T-helper 17 cell (primary cell): ENCODE measurements at regions not wholly inside any gene's neighbourhood (a gene's known extent, or its start where the extent isn't known, plus 50 kb on each side); places are given as distances from the start of the nearest gene placed in this dataset.
"Not testable (repeated sequence)": the region's sequence is repeated elsewhere in the genome, so short reads cannot be mapped to it uniquely, and the experiment has no call there.

Experiments
- ATAC-seq: fragments of 150-1000 bp; cut with Tn5 transposase; 2 replicates; pipeline ENCODE4 v1.10.0; 2021; ENCODE audit warnings: mild to moderate bottlenecking, moderate library complexity
- DNase-seq, 3 donors: peaks; one replicate each; pipeline versions ENCODE4 v3.0.0 to v3.0.0-alpha.2; 2020 to 2021
- H3K9me3 ChIP-seq: one replicate; pipeline ENCODE4 v1.7.0; 2013; ENCODE audit warnings: low read length, mild to moderate bottlenecking; ENCODE audit not compliant: control insufficient read depth, poor library complexity, severe bottlenecking
- H3K27ac Mint-ChIP-seq: one replicate; pipeline ENCODE4 v1.8.0; 2022; ENCODE audit warnings: mild to moderate bottlenecking, moderate library complexity, mixed read lengths
- H3K27me3 Mint-ChIP-seq: one replicate; pipeline ENCODE4 v1.8.0; 2022; ENCODE audit warnings: mixed read lengths
- H3K36me3 Mint-ChIP-seq: one replicate; pipeline ENCODE4 v1.8.0; 2022; ENCODE audit warnings: low read depth, mixed read lengths
- H3K4me1 Mint-ChIP-seq: one replicate; pipeline ENCODE4 v1.8.0; 2022; ENCODE audit warnings: mild to moderate bottlenecking, mixed read lengths
- H3K4me3 Mint-ChIP-seq: one replicate; pipeline ENCODE4 v1.8.0; 2022; ENCODE audit warnings: mild to moderate bottlenecking, moderate library complexity, mixed read lengths

DNA sequence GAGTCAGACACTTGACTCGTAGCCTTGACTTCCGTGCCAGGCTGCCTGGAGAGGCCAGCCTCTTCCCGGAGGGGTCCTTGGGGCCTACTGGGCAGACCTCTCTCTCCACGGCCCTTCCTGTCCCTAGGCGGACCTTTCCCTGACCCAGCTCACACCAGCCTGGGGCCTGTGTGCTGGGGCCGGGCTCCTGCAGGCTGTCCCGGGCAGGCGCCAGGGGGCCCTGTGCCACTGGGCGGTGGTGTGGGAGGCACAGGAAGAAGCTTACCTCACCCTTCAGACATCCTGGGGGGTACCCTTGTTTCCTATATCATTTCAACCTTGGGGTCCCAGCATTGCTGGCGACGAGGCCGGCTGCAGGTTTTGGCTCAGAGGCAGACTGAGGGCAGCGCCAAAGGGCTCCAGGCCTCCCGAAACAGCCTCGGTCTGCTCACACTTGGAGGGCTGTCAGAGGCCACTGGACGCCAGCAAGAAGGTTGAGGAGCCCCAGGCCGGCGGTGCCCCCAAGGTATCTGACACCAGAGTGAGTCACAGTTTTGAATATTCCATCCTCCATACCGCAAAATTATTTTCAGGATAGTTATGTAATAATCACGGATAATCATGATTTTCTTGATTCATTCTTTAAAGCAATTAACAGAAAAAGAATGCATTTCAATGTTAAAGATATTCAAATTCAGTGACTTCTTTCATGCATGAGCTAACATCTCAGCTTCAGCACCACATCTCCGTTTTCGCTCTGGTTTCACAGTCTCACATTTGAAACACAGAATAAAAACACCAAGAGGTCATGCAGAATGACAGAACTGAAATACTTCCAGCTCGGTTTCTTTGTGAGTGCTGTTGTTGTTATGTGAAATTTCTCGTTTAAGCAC, 3967.6 kb upstream of the TPTE start:
- ATAC-seq, H3K27ac Mint-ChIP-seq, H3K4me1 Mint-ChIP-seq, H3K9me3 ChIP-seq, H3K4me3 Mint-ChIP-seq, H3K27me3 Mint-ChIP-seq, H3K36me3 Mint-ChIP-seq, DNase-seq: not testable (repeated sequence)

DNA sequence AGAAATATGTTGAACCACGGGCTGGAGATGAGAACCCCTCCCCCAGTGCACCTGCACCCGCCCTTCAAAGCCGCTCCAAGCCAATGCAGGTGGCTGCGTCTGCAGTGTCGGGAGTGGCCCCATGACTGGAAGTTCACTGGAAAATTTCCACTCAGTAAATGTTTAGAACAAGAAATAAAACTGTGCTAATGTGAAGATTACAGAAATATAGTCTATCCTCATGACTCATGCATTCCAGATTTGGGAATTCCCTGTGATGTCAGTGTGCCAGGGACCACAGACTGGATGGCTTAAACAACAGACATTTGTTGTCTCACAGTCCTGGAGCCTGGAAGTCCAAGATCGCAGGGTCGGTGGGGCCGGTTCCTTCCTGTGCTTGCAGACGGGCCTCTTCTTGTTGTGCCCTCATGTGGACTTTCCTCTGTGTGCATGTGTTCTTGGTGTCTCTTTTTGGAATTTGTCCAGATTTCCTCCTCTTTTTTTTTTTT, 3967.0 kb upstream of the TPTE start:
- not testable (repeated sequence) for H3K27me3 Mint-ChIP-seq, H3K4me1 Mint-ChIP-seq, ATAC-seq, H3K27ac Mint-ChIP-seq, H3K9me3 ChIP-seq, H3K36me3 Mint-ChIP-seq, H3K4me3 Mint-ChIP-seq, DNase-seq

DNA sequence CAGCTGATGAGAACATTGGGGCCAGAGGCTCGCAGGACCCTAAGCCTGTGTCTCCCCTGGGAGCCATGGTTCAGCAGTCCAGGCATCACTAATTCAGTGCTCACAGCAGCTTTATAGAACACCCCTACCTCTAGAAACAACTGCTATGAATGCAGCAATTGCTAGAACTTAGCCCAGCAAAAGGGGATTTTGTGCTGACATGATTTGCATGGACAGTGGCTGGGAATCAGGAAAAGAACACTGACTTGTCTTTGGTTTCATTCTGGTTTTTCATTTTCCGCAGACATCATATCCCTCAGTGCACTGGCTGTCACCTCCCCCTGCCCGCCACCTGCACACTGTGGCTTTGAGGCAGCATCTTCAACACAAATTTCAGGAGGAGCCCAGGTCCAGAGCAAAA, 3964.9 kb upstream of the TPTE start:
- H3K27ac Mint-ChIP-seq, ATAC-seq, H3K27me3 Mint-ChIP-seq, DNase-seq, H3K4me1 Mint-ChIP-seq, H3K36me3 Mint-ChIP-seq, H3K9me3 ChIP-seq, H3K4me3 Mint-ChIP-seq: not testable (repeated sequence)

DNA sequence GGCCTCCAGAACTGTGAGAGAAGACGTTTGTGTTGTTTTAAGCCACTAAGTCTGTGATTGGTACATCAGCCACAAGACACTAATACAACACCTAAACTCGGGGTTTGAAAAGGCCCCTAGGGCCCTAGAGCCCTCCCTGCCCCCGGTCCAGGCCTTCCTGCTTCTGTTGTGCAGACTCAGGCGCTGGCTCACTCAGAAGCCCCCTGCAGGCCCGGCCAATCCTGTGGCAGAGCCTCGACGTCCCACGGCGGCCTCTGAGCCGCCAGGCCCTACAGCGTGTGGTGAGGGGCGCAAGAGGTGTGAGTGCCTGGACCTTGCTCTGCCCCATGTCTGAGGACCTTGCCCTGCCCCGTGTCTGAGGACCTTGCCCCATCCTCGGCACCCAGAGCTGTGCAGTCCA, 3964.0 kb upstream of the TPTE start:
- H3K27ac Mint-ChIP-seq, ATAC-seq: not testable (repeated sequence)

DNA sequence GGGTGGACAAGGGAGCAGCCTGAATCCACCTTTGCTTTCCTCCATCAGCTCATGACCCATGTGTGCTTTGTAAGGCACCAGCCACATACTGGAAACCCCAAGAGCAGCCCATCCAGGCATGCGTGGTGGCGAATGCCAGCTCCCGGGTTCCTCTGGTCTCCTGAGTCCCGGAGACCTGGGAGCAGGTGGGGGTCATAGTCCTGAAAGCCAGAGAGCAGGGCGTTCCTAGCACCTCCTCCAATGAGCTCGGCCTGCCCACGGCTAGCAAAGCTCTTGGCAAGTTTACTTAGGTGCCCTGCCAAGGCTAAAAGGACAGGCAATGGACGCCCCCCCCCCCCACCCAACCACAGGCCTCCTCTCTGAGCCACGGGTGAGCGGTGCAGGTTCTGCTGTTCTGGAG, 3960.2 kb upstream of the TPTE start:
- ATAC-seq, H3K4me1 Mint-ChIP-seq, H3K27me3 Mint-ChIP-seq, H3K36me3 Mint-ChIP-seq, H3K4me3 Mint-ChIP-seq, H3K9me3 ChIP-seq, DNase-seq, H3K27ac Mint-ChIP-seq: not testable (repeated sequence)

More for the DNA sequence above, 3964.0 kb upstream of the TPTE start:
- not testable (repeated sequence) for H3K4me3 Mint-ChIP-seq, H3K9me3 ChIP-seq, DNase-seq, H3K4me1 Mint-ChIP-seq, H3K36me3 Mint-ChIP-seq, H3K27me3 Mint-ChIP-seq

DNA sequence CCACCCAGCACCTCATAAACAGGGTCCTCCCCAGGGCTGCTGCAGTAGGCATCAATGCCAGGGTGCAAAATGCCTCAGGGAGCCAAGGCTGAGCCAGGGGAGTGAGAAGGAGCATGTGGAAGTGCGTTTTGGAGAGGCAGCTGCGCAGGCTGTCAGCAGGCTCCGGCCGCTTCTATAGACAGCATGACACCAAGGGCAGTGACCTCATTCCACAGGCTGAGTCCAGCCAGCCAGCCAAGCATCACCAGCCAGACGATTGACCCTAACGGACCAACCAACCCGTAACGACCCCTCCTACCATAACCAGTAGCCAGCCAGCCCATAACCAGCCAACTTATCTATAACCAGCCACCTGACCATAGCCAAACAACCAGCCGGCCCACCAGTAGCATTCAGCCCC, 3959.8 kb upstream of the TPTE start:
- ATAC-seq, H3K36me3 Mint-ChIP-seq, H3K27me3 Mint-ChIP-seq, H3K4me3 Mint-ChIP-seq, H3K27ac Mint-ChIP-seq, H3K9me3 ChIP-seq, DNase-seq, H3K4me1 Mint-ChIP-seq: not testable (repeated sequence)

DNA sequence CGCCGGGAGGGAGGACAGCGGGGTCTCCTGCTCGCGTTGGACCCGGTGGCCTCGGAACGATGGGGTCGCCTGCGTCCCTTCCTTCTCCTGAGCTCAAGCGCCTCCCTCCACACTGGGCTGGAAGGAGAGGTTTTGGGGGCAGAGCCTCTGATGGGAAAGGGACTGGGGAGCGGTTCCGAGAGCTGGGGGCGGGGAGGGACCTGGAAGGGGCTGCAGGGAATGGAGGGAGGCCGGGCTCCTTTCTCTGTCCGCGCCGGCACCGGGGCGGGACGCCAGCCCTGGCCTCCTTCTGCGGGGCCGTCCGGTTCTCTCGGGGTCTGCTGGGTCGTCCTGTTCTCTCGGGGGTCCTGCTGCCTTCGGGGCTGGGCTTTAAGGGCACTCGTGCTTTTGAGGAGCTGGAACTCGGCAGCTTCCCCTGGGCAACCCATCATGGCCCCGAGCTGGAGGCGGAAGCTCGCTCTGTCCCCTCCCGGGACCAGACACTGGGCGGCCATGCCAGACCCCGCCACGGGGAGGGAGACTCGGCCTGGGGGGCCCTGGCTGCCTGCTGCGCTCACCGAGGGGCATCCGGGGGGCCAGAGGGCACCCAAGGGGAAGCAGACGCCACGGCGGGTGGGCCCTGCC, 3956.7 kb upstream of the TPTE start:
- DNase-seq, H3K36me3 Mint-ChIP-seq, H3K9me3 ChIP-seq, H3K27me3 Mint-ChIP-seq, H3K4me1 Mint-ChIP-seq, H3K27ac Mint-ChIP-seq, ATAC-seq, H3K4me3 Mint-ChIP-seq: not testable (repeated sequence)

DNA sequence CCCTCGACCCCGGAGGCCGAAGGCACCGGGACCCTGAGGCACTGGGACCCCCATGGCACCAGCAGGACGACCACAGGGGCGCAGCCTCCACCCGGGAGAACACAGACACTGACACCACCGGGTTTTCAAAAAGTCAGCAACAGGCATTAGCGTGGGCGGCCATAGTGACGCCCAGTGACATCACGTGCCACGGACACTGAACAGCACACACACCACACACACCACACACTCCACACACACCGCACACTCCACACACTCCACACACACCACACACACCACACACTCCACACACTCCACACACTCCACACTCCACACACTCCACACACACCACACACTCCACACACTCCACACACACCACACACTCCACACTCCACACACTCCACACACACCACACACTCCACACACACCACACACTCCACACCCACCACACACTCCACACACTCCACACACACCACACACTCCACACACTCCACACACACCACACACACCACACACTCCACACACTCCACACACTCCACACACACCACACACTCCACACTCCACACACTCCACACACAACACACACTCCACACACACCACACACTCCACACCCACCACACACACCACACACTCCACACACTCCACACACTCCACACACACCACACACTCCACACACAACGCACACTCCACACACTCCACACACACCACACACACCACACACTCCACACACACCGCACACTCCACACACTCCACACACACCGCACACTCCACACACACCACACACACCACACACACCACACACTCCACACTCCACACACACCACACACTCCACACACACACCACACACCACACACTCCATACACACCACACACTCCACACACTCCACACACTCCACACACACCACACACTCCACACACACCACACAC, 3955.9 kb upstream of the TPTE start:
- H3K4me3 Mint-ChIP-seq, result peak overlapping the region; percentile 64
- not testable (repeated sequence) for H3K36me3 Mint-ChIP-seq, H3K4me1 Mint-ChIP-seq, DNase-seq, ATAC-seq, H3K27ac Mint-ChIP-seq, H3K27me3 Mint-ChIP-seq, H3K9me3 ChIP-seq

DNA sequence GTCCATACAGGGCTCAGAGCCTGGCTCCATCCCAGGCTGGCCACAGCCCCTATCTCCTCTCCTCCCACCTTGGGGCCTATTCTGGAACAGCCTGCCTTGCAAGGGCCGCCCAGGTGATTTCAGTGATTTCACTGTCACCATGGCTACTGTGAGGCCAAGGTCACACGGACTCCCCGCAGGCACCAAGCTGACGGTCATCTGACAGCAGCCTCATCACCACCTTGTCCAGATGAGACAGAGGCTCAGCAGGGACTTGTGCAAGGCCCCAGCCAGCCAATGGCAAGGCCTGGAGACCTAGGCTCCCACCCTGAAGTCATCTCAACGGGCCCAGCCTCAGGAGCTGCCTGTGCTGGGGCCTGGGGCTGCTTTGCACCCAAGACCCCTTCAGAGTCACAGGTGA, 3953.8 kb upstream of the TPTE start:
- not testable (repeated sequence) for H3K27ac Mint-ChIP-seq, H3K9me3 ChIP-seq, H3K27me3 Mint-ChIP-seq, H3K36me3 Mint-ChIP-seq, H3K4me3 Mint-ChIP-seq, DNase-seq, H3K4me1 Mint-ChIP-seq, ATAC-seq

DNA sequence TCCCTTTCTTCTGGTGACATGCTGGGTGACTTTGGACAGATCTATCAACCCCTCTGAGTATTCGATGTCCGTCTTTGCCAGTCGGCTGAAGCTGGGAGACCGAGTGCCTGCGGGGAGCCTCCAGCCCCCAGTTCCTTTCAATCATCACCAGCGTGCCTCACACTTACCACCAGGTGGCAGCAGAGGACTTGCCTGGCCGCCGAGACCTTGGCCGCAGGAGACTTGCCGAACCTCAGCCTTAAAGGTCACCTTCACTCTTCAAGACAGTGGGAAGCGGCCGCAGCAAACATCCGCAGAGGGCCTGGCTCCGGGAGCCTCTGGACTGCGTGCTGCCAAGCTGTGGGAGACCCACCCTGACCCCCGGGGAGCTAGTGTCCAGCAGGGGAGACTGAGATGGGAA, 3952.2 kb upstream of the TPTE start:
- ATAC-seq, result peak; percentile 71
- H3K27me3 Mint-ChIP-seq, H3K36me3 Mint-ChIP-seq, DNase-seq, H3K27ac Mint-ChIP-seq, H3K4me3 Mint-ChIP-seq, H3K9me3 ChIP-seq, H3K4me1 Mint-ChIP-seq: not testable (repeated sequence)

DNA sequence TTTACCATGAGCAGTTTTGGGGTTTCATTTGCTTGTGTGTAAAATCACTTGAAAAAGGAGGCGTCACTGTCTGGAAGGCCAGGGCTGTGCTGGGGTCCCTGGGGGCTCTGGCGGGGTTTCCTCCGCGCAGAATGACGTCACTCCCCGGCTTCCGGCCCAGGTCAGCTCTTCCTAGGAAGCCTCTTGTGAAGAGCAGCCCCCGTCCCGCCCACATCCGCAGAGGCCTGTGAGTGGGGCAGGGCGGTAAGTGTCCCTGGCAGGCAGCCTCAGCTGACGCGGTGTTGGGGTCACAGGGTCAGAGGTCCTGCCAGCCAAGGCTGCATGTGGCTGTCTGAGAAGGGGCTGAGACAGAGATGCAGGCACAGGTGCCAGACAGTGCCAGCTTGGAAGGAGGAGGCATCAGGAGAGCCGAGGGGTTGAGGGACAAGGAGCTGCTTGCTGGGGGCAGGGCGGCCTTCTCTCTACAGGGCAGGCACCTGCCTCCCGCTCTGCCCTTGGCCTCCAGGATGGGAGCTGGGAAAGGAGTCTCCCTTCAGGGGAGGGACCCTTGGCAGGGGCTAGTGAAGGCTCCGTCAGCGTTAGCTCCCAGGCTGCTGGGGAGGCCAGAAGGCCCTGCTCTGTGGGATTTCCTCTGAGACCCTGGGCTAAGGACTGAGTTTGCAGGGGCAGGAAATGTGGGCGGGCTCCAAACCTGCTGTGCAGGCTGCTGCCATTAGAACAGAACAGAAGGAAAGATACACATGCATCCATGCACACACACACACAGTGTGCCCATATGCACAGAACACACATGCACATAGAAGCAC, 3951.6 kb upstream of the TPTE start:
- H3K4me3 Mint-ChIP-seq, H3K36me3 Mint-ChIP-seq, H3K27me3 Mint-ChIP-seq, H3K27ac Mint-ChIP-seq, DNase-seq, H3K9me3 ChIP-seq, H3K4me1 Mint-ChIP-seq: not testable (repeated sequence)
- ATAC-seq, result peak; percentile 89

DNA sequence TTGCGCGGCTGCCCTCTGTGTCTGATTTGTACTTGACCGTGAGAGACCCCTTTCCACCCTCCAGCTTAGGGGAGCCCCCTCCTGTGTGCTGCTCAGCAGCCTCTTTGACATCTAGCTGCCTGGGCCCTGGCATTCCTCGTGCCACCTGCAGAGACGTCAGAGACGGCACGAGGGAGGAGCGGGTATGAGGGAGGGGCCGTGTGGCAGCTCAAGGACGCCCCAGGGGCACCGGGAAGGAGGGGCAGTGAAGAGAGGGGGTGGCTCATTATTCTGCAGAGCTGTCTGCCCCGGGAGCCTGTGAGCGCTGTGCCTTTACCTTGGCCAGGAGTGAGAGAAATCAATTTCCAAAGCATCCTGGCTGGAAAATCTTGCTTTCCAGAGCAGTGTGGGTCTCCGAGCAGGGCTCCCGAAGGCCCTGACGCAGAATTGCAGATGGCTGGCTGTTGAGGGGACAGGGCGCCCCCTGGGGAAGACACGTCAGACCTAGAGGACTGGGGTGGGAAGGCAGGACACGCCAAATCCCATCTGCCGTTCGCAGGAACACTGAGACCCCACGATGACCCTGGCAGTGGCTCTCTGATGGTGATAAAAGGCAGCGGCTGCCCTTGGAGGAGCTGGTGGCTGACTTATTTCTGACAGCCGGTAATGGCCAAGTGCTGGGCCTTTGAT, 3950.5 kb upstream of the TPTE start:
- not testable (repeated sequence) for H3K36me3 Mint-ChIP-seq, H3K27me3 Mint-ChIP-seq, H3K27ac Mint-ChIP-seq, H3K9me3 ChIP-seq, DNase-seq, H3K4me3 Mint-ChIP-seq, ATAC-seq, H3K4me1 Mint-ChIP-seq
